HK-2 (cell line): ENCODE measurements at regions not wholly inside any gene's neighbourhood (a gene's known extent, or its start where the extent isn't known, plus 50 kb on each side); places are given as distances from the start of the nearest gene placed in this dataset.
"Not testable (repeated sequence)": the region's sequence is repeated elsewhere in the genome, so short reads cannot be mapped to it uniquely, and the experiment has no call there.

Experiments
- DNase-seq: peaks from one replicate; pipeline ENCODE4 v3.0.0-alpha.2; 2018; ENCODE audit not compliant: unreplicated experiment

GRCh38 chr11:81979448-81979847 lies 754.2 kb downstream of the FAM181B start:
- no peak for DNase-seq

- DNase-seq = no peak
These were observed 758.3 kb downstream of the FAM181B start for GRCh38 chr11:81975261-81975900.

GRCh38 chr11:81970886-81971285 lies 762.8 kb downstream of the FAM181B start:
- DNase-seq = no peak

GRCh38 chr11:81967242-81967641 lies 766.4 kb downstream of the FAM181B start:
- DNase-seq = no peak

- no peak for DNase-seq
These were observed 767.3 kb downstream of the FAM181B start for GRCh38 chr11:81966340-81966739.

GRCh38 chr11:81963018-81963417 lies 770.6 kb downstream of the FAM181B start:
- DNase-seq = no peak

- no peak for DNase-seq
These were observed 773.2 kb downstream of the FAM181B start for GRCh38 chr11:81960443-81960842.

- DNase-seq = no peak
These were observed 774.3 kb downstream of the FAM181B start for GRCh38 chr11:81959341-81959740.

GRCh38 chr11:81954301-81954700 lies 779.4 kb downstream of the FAM181B start:
- not testable (repeated sequence) for DNase-seq

GRCh38 chr11:81946831-81947230 lies 786.8 kb downstream of the FAM181B start:
- DNase-seq = no peak

GRCh38 chr11:81942646-81943045 lies 791.0 kb downstream of the FAM181B start:
- DNase-seq = no peak

- DNase-seq = no peak
These were observed 791.7 kb downstream of the FAM181B start for GRCh38 chr11:81941998-81942397.

- no peak for DNase-seq
These were observed 801.4 kb downstream of the FAM181B start for GRCh38 chr11:81932303-81932702.

GRCh38 chr11:81920205-81920604 lies 813.5 kb downstream of the FAM181B start:
- no peak for DNase-seq

- DNase-seq = no peak
These were observed 817.2 kb downstream of the FAM181B start for GRCh38 chr11:81916451-81916850.

GRCh38 chr11:81915045-81915444 lies 818.6 kb downstream of the FAM181B start:
- DNase-seq = no peak

- no peak for DNase-seq
These were observed 819.9 kb downstream of the FAM181B start for GRCh38 chr11:81913793-81914192.

- no peak for DNase-seq
These were observed 825.7 kb downstream of the FAM181B start for GRCh38 chr11:81907996-81908395.

- DNase-seq = no peak
These were observed 834.5 kb downstream of the FAM181B start for GRCh38 chr11:81899156-81899555.

- DNase-seq = no peak
These were observed 836.0 kb downstream of the FAM181B start for GRCh38 chr11:81897639-81898038.

- DNase-seq = no peak
These were observed 838.4 kb downstream of the FAM181B start for GRCh38 chr11:81895258-81895657.

GRCh38 chr11:81892770-81893635 lies 840.7 kb downstream of the FAM181B start:
- no peak for DNase-seq

GRCh38 chr11:81888391-81888790 lies 845.3 kb downstream of the FAM181B start:
- no peak for DNase-seq
